GM23338 (cell line): ENCODE measurements at regions not wholly inside any gene's neighbourhood (a gene's known extent, or its start where the extent isn't known, plus 50 kb on each side); places are given as distances from the start of the nearest gene placed in this dataset.
"Not testable (repeated sequence)": the region's sequence is repeated elsewhere in the genome, so short reads cannot be mapped to it uniquely, and the experiment has no call there.

Experiments
- ATAC-seq: fragments of 200-7000 bp; cut with Tn5 transposase; 3 replicates; pipeline ENCODE4 v1.9.1; 2020
- DNase-seq: peaks from one replicate; pipeline ENCODE4 v3.0.0-alpha.2; 2015; ENCODE audit warnings: low spot score
- H2AFZ ChIP-seq: fragments of 200-600 bp; sonication (generic); 2 replicates; pipeline ENCODE4 v1.8.0; 2016; ENCODE audit warnings: antibody characterized with exemption, mild to moderate bottlenecking, moderate library complexity
- H3F3A ChIP-seq: fragments of 200-600 bp; sonication (generic); replicated peaks from 2 replicates; pipeline ENCODE4 v1.8.0; 2017; ENCODE audit warnings: antibody characterized with exemption, mixed run types, low read depth
- H3K27ac ChIP-seq: fragments of 200-600 bp; sonication (generic); 2 replicates; pipeline ENCODE4 v1.6.1; 2016; ENCODE audit warnings: low read depth
- H3K27me3 ChIP-seq: fragments of 200-600 bp; sonication (generic); 2 replicates; pipeline ENCODE4 v1.8.0; 2016; ENCODE audit warnings: mild to moderate bottlenecking, mixed run types, moderate library complexity; ENCODE audit not compliant: insufficient read depth
- H3K36me3 ChIP-seq: fragments of 200-600 bp; sonication (generic); 2 replicates; pipeline ENCODE4 v1.8.0; 2016; ENCODE audit warnings: mild to moderate bottlenecking; ENCODE audit not compliant: insufficient read depth
- H3K4me1 ChIP-seq: fragments of 200-600 bp; sonication (generic); 2 replicates; pipeline ENCODE4 v1.8.0; 2016; ENCODE audit warnings: mild to moderate bottlenecking, moderate library complexity; ENCODE audit not compliant: insufficient read depth
- H3K4me2 ChIP-seq: fragments of 200-600 bp; sonication (generic); 2 replicates; pipeline ENCODE4 v1.7.1; 2017; ENCODE audit warnings: mixed run types
- H3K4me3 ChIP-seq: fragments of 200-600 bp; sonication (generic); 2 replicates; pipeline ENCODE4 v1.6.1; 2016; ENCODE audit warnings: mixed run types
- H3K79me2 ChIP-seq: fragments of 200-600 bp; sonication (generic); replicated peaks from 2 replicates; pipeline ENCODE4 v1.8.0; 2017; ENCODE audit warnings: mild to moderate bottlenecking; ENCODE audit not compliant: insufficient read depth
- H3K9me2 ChIP-seq: fragments of 200-600 bp; sonication (generic); 2 replicates; pipeline ENCODE4 v1.8.0; 2017; ENCODE audit not compliant: insufficient read depth
- H4K20me1 ChIP-seq: fragments of 200-600 bp; sonication (generic); replicated peaks from 2 replicates; pipeline ENCODE4 v1.8.0; 2017; ENCODE audit warnings: mild to moderate bottlenecking; ENCODE audit not compliant: insufficient read depth
- H3K27ac Mint-ChIP-seq: 2 replicates; pipeline ENCODE4 v1.8.0; 2020; ENCODE audit warnings: inconsistent platforms, mild to moderate bottlenecking, moderate library complexity, mixed read lengths
- H3K27me3 Mint-ChIP-seq: 3 replicates; pipeline ENCODE4 v1.8.0; 2022; ENCODE audit warnings: low read depth, mild to moderate bottlenecking, moderate library complexity, mixed read lengths, inconsistent platforms; ENCODE audit not compliant: insufficient read depth, poor library complexity
- H3K36me3 Mint-ChIP-seq: 3 replicates; pipeline ENCODE4 v1.8.0; 2021; ENCODE audit warnings: low read depth, mild to moderate bottlenecking, inconsistent platforms, moderate library complexity, mixed read lengths
- H3K4me1 Mint-ChIP-seq: 3 replicates; pipeline ENCODE4 v1.8.0; 2020; ENCODE audit warnings: mild to moderate bottlenecking, inconsistent platforms, mixed read lengths
- H3K4me3 Mint-ChIP-seq: 3 replicates; pipeline ENCODE4 v1.8.0; 2021; ENCODE audit warnings: moderate library complexity, mild to moderate bottlenecking, inconsistent platforms, mixed read lengths
- H3K9me3 Mint-ChIP-seq: 3 replicates; pipeline ENCODE4 v1.8.0; 2020; ENCODE audit warnings: moderate library complexity, mild to moderate bottlenecking, inconsistent platforms, mixed read lengths
- ZNF462 ChIP-seq: fragments of 250-450 bp; sonication (Bioruptor Pico); IDR thresholded peaks from 2 replicates; pipeline ENCODE4 v1.5.0; 2020; ENCODE audit warnings: mild to moderate bottlenecking, moderate library complexity

- TF ChIP-seq ZNF462 (CRISPR knock-in tag): no peak
These were observed 327.0 kb upstream of the ZFP42 start (continued) for GRCh38 chr4:187668526-187669082.

GRCh38 chr4:187671521-187671920 lies 324.1 kb upstream of the ZFP42 start:
- not testable (repeated sequence) for H3K9me3 Mint-ChIP-seq, H3K27me3 Mint-ChIP-seq, H4K20me1 ChIP-seq, H3K9me2 ChIP-seq, H3K27ac ChIP-seq, H3K4me2 ChIP-seq, H3K36me3 Mint-ChIP-seq, H3K4me1 Mint-ChIP-seq, DNase-seq, H3K4me3 ChIP-seq, H3K4me1 ChIP-seq, H3K4me3 Mint-ChIP-seq, H3F3A ChIP-seq, H3K27me3 ChIP-seq, H3K79me2 ChIP-seq, H2AFZ ChIP-seq, H3K27ac Mint-ChIP-seq, H3K36me3 ChIP-seq, ATAC-seq

- not testable (repeated sequence) for H3F3A ChIP-seq, H3K36me3 ChIP-seq, H3K4me1 ChIP-seq, H3K4me3 ChIP-seq, H3K4me1 Mint-ChIP-seq, H3K27me3 ChIP-seq, ATAC-seq, H4K20me1 ChIP-seq, H3K9me3 Mint-ChIP-seq, H3K79me2 ChIP-seq, H3K4me3 Mint-ChIP-seq, H3K4me2 ChIP-seq, H3K27me3 Mint-ChIP-seq, H3K36me3 Mint-ChIP-seq, DNase-seq, H3K9me2 ChIP-seq, H2AFZ ChIP-seq, H3K27ac Mint-ChIP-seq, H3K27ac ChIP-seq
These were observed 323.6 kb upstream of the ZFP42 start for GRCh38 chr4:187671958-187672357.

- H3K79me2 ChIP-seq, H3F3A ChIP-seq, H3K4me3 ChIP-seq, H3K36me3 ChIP-seq, H3K9me2 ChIP-seq, H3K4me1 ChIP-seq, ATAC-seq, H3K27ac Mint-ChIP-seq, H2AFZ ChIP-seq, H3K4me3 Mint-ChIP-seq, H3K36me3 Mint-ChIP-seq, H3K27me3 ChIP-seq, H3K4me2 ChIP-seq, H3K4me1 Mint-ChIP-seq, H3K27ac ChIP-seq, H3K27me3 Mint-ChIP-seq, DNase-seq, H4K20me1 ChIP-seq, H3K9me3 Mint-ChIP-seq: not testable (repeated sequence)
These were observed 323.0 kb upstream of the ZFP42 start for GRCh38 chr4:187672526-187672925.
